ENCODE measurements at regions not wholly inside any gene's neighbourhood (a gene's known extent, or its start where the extent isn't known, plus 50 kb on each side); places are given as distances from the start of the nearest gene placed in this dataset.

GRCh38 chr4:180811556-180811955 is 1431.6 kb upstream of the TENM3 start:
- no peak for DNase-seq (ENCODE audit: low read depth)

DNA sequence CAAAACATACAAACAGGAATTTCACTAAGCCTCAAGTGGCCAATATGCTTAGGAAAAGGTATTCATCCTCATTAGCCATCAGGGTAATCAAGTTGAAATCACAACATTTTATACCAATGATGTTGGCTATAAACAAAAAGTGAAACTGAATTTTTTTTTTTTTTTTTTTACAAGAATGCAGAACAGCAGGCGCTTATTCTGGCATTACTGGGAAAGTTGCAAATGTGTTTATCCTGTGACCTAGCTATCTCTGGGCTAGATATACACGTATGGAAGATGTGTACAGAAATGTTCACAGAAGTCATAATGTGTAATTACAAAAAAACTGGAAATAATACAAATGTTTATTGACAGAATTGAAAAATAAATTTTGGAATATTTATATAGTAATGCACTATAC is 1430.4 kb upstream of the TENM3 start:
- DNase-seq (ENCODE audit: low read depth), result no peak

DNA sequence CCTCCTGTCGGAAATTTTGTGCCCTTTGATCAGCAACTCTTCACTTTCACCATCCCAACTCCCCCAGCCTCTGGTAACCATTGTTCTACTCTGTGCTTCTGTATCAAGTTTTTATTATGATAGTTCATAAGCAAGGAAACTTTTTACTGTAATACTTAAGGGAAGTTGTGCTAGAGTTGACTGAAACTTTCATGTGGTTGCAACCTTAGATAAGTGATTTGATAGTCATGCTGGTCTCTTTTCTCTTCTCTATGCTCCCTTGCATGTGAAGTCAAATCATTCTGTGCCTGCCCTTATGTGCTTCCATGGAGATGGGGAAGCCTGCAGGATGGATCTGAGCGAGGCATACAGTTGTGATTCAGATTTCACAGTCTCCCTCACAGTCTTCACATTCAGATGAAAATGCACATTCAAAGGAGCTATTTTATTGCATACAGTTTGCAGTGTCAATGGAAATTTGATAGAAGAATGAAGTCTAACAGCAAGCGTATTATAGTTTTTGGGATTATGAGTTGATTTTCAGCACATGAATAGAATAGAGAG is 1428.3 kb upstream of the TENM3 start:
- no peak for DNase-seq (ENCODE audit: low read depth)

- no peak for DNase-seq (ENCODE audit: low read depth)
Measured at GRCh38 chr4:180817529-180817928, 1425.7 kb upstream of the TENM3 start.

DNA sequence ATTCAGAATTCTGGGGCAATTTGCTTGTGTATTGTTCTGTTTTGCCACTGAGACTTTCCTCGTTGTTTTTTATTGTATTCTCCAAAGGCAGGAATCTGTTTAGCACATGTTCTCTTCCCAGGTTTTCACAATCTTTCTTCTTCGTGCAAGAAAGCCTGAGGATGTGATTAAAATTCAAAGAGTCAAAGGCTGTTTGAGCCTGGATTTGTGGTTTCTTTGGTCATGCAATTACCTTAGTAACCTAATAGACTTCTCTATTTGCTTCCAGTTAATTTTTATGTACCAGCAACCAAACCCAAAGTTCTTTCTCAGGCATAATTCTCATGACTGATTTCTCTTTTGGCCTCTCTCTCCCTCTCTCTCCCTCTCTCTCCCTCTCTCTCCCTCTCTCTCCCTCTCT is 1420.1 kb upstream of the TENM3 start:
- no peak for DNase-seq (ENCODE audit: low read depth)

- no peak for DNase-seq (ENCODE audit: low read depth)
Measured at GRCh38 chr4:180827232-180828009, 1415.8 kb upstream of the TENM3 start.

DNA sequence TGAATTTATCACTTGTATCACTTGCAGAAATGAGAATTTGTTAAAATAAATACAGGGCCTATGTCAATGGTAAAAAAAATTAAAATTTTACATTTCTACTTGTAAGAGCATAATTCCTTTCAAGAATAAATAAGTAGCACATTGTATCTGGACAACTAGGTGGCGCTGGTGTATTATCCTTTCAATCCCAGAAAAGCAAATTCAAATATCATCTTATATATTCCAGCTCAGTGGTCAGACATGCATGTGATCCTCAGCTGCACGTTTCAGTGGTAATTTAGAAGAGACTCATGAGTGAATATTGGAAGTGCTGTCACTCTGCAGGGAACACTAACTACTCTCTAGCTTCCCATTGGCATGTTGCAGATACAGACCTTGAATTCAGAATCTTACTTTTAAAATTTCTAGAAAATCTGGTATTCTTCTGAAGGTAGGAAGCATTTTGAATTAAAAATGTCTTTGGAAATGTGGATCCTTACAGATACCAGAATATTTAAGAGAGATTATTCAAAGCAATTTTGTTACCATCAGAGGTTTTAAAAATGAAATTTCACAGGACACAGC is 1414.7 kb upstream of the TENM3 start:
- no peak for DNase-seq (ENCODE audit: low read depth)

DNA sequence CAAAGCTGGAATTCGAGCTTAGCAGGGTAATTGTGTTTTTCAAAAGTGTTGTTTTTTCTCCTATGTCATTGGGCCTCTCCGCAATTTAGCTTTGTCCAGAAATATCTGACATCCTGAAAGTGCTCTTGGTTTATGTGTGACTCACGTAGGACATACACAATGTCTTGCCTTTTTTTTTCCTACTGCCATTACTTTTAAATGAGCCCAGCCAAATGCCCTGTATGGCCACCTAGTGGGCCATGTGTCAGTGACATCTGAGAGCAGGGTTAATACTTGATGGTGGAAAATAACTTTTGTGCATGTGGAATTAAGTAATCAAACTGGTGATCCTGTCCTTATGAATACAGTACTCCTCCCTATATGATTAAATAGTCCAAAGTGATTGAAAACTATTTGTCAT is 1411.1 kb upstream of the TENM3 start:
- DNase-seq (ENCODE audit: low read depth), result no peak

- no peak for DNase-seq (ENCODE audit: low read depth)
Measured at GRCh38 chr4:180840142-180840541, 1403.1 kb upstream of the TENM3 start.

DNA sequence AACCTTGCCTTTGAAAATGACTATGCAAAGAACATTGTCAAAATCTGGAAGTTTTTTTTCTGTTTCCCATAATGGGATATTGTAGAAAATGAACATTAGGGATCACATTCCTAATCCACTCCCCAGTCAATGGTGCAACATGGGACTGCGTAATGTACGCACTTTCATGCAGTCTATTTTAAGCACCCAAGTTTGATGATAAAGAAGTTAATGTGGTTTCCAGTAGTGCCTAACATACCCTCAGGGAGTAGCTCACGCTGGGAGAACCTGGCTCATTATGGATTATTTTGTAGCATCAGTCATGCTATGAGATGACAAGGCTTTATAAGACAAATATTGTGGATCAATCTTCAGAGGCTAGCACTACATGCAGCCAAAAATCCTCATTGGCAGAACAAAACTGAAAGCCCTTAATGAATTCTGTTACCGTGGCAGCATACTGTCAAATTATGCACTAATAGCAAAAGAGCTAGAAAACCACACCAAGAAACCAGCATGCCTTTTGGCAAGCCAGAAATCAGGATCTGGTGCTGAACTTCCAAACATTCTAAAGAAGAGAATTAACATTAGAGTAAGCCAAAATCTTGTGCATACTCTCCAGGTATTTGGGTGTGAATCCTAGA is 1392.8 kb upstream of the TENM3 start:
- no peak for DNase-seq (ENCODE audit: low read depth)

GRCh38 chr4:180852738-180853137 is 1390.5 kb upstream of the TENM3 start:
- DNase-seq (ENCODE audit: low read depth), result no peak

DNA sequence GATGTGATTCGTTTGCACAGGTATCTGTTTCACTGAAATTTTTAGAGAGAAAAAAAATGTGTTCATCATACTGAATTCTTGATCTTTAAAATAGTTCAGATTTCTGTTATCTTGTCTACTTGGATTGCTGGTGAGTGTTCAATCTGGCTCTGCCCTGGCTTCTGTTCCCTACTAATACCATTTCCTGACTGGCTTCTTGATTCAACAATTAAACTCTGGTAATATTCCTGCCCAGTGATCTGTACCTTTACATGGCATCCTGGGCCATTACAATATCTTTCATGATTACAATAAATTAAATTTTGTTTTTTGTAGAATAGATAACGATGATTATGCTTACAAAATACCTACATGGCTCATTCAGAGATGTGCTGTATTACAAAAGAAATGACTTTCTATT is 1388.0 kb upstream of the TENM3 start:
- no peak for DNase-seq (ENCODE audit: low read depth)

- no peak for DNase-seq (ENCODE audit: low read depth)
Measured at GRCh38 chr4:180860089-180860720, 1383.0 kb upstream of the TENM3 start.

GRCh38 chr4:180861651-180862050 is 1381.6 kb upstream of the TENM3 start:
- no peak for DNase-seq (ENCODE audit: low read depth)

GRCh38 chr4:180866933-180867643 is 1376.1 kb upstream of the TENM3 start:
- DNase-seq (ENCODE audit: low read depth), result no peak

GRCh38 chr4:180870623-180871022 is 1372.6 kb upstream of the TENM3 start:
- DNase-seq (ENCODE audit: low read depth), result no peak

DNA sequence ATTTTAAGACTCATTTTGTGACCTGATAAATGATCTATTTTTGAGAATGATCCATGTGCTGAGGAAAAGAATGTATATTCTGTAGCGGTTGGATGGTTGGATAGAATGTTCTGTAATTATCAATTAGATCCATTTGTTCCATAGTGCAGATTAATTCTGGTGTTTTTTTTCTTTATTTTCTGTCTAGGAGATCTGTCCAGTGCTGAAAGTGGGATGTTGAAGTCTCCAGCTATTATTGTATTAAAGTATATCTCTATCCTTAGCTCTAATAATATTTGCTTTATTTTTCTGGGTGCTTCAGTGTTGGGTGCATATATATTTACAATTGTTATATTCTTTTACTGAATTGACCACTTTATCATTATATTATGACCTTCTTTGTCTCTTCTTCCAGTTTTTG is 1344.9 kb upstream of the TENM3 start:
- DNase-seq (ENCODE audit: low read depth), result no peak

DNA sequence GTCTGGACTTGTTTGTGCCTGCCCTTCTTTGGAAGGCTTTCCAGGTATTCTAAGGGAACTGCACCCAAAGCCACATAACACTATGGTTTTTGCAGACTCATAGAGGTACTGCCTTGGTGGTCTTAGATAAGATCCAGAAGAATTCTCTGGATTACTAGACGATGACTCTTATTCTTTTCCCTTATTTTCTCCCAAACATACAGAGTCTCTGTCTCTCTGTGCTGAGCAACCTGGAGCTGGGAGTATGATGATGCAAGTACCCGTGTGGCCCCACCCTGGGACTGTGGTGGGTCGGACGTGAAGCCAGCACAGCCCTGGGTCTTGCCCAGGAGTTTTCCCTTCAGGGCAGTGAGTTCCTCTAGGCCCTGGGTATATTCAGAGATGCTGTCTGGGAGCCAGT is 1342.4 kb upstream of the TENM3 start:
- no peak for DNase-seq (ENCODE audit: low read depth)

DNA sequence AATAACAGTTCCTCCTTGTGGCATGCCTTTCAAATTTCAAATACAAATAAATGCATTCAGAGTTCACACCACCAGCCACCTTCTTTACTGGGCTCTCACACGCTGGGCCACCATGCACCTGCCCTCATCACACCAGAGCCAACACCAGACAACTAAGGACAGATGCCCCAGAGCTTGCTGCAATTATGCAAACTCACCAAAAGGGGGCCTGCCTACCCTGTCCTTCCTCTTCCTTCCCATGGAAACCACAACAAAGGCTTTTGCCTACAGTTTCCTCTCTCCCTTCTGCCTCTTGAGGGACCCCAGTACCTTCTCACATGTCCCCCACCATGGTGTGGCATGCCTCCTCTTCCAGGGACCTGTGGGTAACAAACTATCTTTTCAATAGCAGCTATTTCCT is 1333.9 kb upstream of the TENM3 start:
- DNase-seq (ENCODE audit: low read depth), result no peak

- DNase-seq (ENCODE audit: low read depth), result no peak
Measured at GRCh38 chr4:180913750-180914149, 1329.5 kb upstream of the TENM3 start.

GRCh38 chr4:180923486-180923885 is 1319.7 kb upstream of the TENM3 start:
- no peak for DNase-seq (ENCODE audit: low read depth)

DNA sequence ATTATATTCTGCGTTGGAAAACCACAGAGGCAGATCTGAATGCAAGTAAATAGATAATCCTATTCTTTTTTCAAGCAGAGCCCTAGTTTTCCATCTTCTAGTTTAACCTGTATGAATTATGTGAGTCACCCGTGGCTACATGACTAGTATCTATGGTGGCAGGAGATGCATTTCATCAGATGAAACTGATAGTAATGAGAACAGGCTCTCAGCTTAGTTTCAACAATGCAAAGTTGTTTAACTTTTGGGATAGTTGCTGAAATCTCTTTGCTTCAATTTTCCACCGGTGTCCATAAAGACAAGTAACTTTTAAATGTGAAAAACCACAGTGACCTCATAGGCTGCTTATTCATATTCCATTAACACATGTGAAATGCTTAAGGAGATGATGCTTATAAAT is 1317.4 kb upstream of the TENM3 start:
- no peak for DNase-seq (ENCODE audit: low read depth)

All from activated T-cell treated with anti-CD3 and anti-CD28 coated beads for 24 hours (primary cell).